Endodermal cell (in vitro differentiated cells): ENCODE measurements at regions not wholly inside any gene's neighbourhood (a gene's known extent, or its start where the extent isn't known, plus 50 kb on each side); places are given as distances from the start of the nearest gene placed in this dataset.

ENCODE experiments used
- DNase-seq: peaks from one replicate; pipeline ENCODE4 v3.0.0-alpha.2; 2017
- H3K27ac ChIP-seq: 2 replicates; pipeline ENCODE4 v1.5.1; 2013; ENCODE audit warnings: mild to moderate bottlenecking, low read depth, low read length, moderate library complexity
- H3K27me3 ChIP-seq: 2 replicates; pipeline ENCODE4 v1.6.1; 2013; ENCODE audit warnings: mild to moderate bottlenecking, low read length, moderate library complexity; ENCODE audit not compliant: insufficient read depth, control insufficient read depth, poor library complexity, severe bottlenecking
- H3K36me3 ChIP-seq: 2 replicates; pipeline ENCODE4 v1.7.0; 2013; ENCODE audit warnings: mild to moderate bottlenecking, low read length, moderate library complexity; ENCODE audit not compliant: control insufficient read depth, insufficient read depth
- H3K4me1 ChIP-seq: one replicate; pipeline ENCODE4 v1.7.0; 2013; ENCODE audit warnings: low read length; ENCODE audit not compliant: control insufficient read depth, insufficient read depth
- H3K4me3 ChIP-seq: 2 replicates; pipeline ENCODE4 v1.5.1; 2013; ENCODE audit warnings: mild to moderate bottlenecking, low read length, moderate library complexity
- H3K9ac ChIP-seq: 2 replicates; pipeline ENCODE4 v1.6.1; 2013; ENCODE audit warnings: mild to moderate bottlenecking, low read length, moderate library complexity; ENCODE audit not compliant: poor library complexity, severe bottlenecking; ENCODE audit errors: extremely low read depth
- H3K9me3 ChIP-seq: 2 replicates; pipeline ENCODE4 v1.6.1; 2013; ENCODE audit warnings: mild to moderate bottlenecking, low read length, moderate library complexity; ENCODE audit not compliant: control insufficient read depth
- H3K27ac Mint-ChIP-seq: 2 replicates; pipeline ENCODE4 v1.8.0; 2020; ENCODE audit warnings: mixed read lengths
- H3K27me3 Mint-ChIP-seq: 2 replicates; pipeline ENCODE4 v1.8.0; 2021; ENCODE audit warnings: mild to moderate bottlenecking, mixed read lengths; ENCODE audit not compliant: insufficient read depth
- H3K36me3 Mint-ChIP-seq: 2 replicates; pipeline ENCODE4 v1.8.0; 2020; ENCODE audit warnings: low read depth, mixed read lengths
- H3K4me1 Mint-ChIP-seq: 2 replicates; pipeline ENCODE4 v1.8.0; 2020; ENCODE audit warnings: mixed read lengths
- H3K4me3 Mint-ChIP-seq: 2 replicates; pipeline ENCODE4 v1.8.0; 2020; ENCODE audit warnings: mild to moderate bottlenecking, moderate library complexity, mixed read lengths
- H3K9me3 Mint-ChIP-seq: 2 replicates; pipeline ENCODE4 v1.8.0; 2020; ENCODE audit warnings: mild to moderate bottlenecking, mixed read lengths
- CTCF ChIP-seq: fragments of 200-600 bp; sonication (generic); conservative IDR thresholded peaks from 2 replicates; pipeline ENCODE4 v1.5.0; 2021; ENCODE audit warnings: antibody characterized with exemption, mild to moderate bottlenecking
- WGBS, 2 experiments: methylation state at CpG; one replicate each; pipeline versions ENCODE4 v1.1.5 to v1.1.7; 2013; ENCODE audit warnings: missing lambda C conversion rate in 2 of 2, mixed read lengths in 1 of 2; ENCODE audit not compliant: insufficient coverage in 1 of 2, insufficient read length in 1 of 2; 5-methylcytosine and 5-hydroxymethylcytosine counted together

- no peak overlapping the region for H3K4me3 ChIP-seq
- WGBS, 2 experiments: 75% methylated on average over 1 of the region's 1 CpG; no CpG with 5 or more reads in 1 of the 2 experiments
- no peaks in the 10 kb centered on the region for H3K36me3 Mint-ChIP-seq
- H3K9me3 ChIP-seq: peaks cover 9% of the 10 kb centered on the region
- no peaks in the 10 kb centered on the region for H3K27me3 ChIP-seq
- H3K4me1 ChIP-seq: no peaks in the 10 kb centered on the region
- peaks cover 5% of the 10 kb centered on the region for H3K27me3 Mint-ChIP-seq
- no peak overlapping the region for H3K27ac Mint-ChIP-seq
- no peak overlapping the region for H3K4me3 Mint-ChIP-seq
- no peak overlapping the region for H3K9ac ChIP-seq
- no peak for TF ChIP-seq CTCF
- H3K9me3 Mint-ChIP-seq: peaks cover 3% of the 10 kb centered on the region
- H3K36me3 ChIP-seq: no peaks in the 10 kb centered on the region
- DNase-seq: no peak
- H3K27ac ChIP-seq: no peak overlapping the region
- peaks cover 4% of the 10 kb centered on the region for H3K4me1 Mint-ChIP-seq
Observed at GRCh38 chr7:55639640-55640039, 67.3 kb upstream of the VOPP1 start.

- no peaks in the 10 kb centered on the region for H3K4me1 ChIP-seq
- Mint-ChIP-seq H3K36me3 (no peaks in the 10 kb centered on the region), H3K9me3 (peaks cover 49% of the 10 kb centered on the region), H3K27me3 (no peaks in the 10 kb centered on the region), H3K4me1 (no peaks in the 10 kb centered on the region), H3K4me3 (no peak overlapping the region), H3K27ac (no peak overlapping the region)
- no peak for DNase-seq
- no peak for TF ChIP-seq CTCF
- H3K27me3 ChIP-seq: no peaks in the 10 kb centered on the region
- no peak overlapping the region for H3K4me3 ChIP-seq
- H3K27ac ChIP-seq: no peak overlapping the region
- H3K36me3 ChIP-seq: no peaks in the 10 kb centered on the region
- H3K9me3 ChIP-seq: peaks cover 26% of the 10 kb centered on the region
- no peak overlapping the region for H3K9ac ChIP-seq
- 86% methylated on average over 2 of the region's 2 CpGs; no CpG with 5 or more reads in 1 of the 2 experiments for WGBS, 2 experiments
Observed at GRCh38 chr7:55629051-55629677, 56.9 kb upstream of the VOPP1 start.

- Histone ChIP-seq H3K36me3 (no peaks in the 10 kb centered on the region), H3K4me3 (no peak overlapping the region), H3K27ac (no peak overlapping the region), H3K9ac (no peak overlapping the region), H3K27me3 (no peaks in the 10 kb centered on the region), H3K9me3 (peaks cover 29% of the 10 kb centered on the region), H3K4me1 (no peaks in the 10 kb centered on the region)
- Mint-ChIP-seq H3K36me3 (no peaks in the 10 kb centered on the region), H3K27ac (no peak overlapping the region), H3K27me3 (peaks cover under 1% of the 10 kb centered on the region), H3K9me3 (peaks cover 83% of the 10 kb centered on the region), H3K4me3 (no peak overlapping the region), H3K4me1 (no peaks in the 10 kb centered on the region)
- no peak for TF ChIP-seq CTCF
- DNase-seq: no peak
- 55 to 71% methylated on average over 2 to 3 of the region's 3 CpGs for WGBS, 2 experiments
Observed at GRCh38 chr7:55624813-55625212, 52.5 kb upstream of the VOPP1 start.
